ENCODE measurements at regions not wholly inside any gene's neighbourhood (a gene's known extent, or its start where the extent isn't known, plus 50 kb on each side); places are given as distances from the start of the nearest gene placed in this dataset.

DNA sequence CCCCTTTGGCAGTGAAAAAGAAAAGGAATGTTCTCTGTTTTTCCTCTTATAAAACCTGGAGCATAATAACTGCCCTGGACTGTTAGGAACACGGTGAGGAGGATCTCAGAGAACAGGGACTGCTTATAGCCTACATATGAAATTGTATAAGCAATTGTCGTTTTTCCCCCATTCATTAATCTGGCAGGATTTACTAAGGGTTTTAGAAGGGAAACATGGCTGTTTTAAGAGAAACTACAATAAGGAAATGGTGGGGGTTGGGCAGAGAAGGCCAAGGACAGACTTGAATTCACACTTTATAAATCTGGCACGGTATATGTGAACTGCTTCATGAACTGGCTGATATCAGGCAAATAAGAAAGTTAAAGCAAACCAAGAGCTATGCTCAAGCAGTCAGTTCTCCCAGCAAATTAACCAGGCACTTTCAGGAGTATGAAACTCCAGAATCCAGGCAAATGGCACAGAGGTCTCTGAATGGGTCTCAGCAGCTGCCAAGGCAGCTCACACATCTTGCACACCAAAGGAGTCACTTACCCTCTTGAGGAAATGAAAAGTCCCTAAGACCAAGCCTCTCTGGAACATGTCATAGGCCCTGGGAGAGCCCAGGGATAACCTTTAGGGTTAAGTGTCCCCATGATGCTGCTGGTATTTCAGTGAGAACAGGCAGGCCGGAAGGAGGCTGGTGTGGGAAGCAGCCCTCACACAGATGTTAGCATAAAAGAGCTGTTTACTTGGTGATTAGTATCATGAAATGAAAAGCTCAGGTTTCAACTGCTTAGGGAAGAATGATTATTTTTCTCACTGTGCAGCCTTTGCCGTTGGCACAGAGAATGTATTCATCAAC is 260.5 kb upstream of the MARCKS start:
- peak; percentile 21 for DNase-seq

DNA sequence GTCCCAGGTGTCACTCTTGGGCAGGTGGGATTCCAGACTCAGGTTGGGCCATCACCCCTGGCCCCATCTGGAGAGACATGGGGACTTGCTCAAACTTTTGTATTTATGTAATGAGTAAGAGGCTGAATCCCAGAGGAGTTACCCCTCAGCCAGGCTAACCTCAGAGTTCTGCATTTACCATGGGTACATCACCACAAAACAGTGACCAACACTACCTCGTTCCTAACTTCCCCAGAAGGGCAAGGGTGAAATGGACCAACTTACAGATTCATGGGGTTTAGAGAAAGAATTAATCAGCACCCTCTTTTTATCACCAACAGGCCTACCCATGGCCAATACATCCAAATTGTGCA is 259.9 kb upstream of the MARCKS start:
- no peak for DNase-seq

DNA sequence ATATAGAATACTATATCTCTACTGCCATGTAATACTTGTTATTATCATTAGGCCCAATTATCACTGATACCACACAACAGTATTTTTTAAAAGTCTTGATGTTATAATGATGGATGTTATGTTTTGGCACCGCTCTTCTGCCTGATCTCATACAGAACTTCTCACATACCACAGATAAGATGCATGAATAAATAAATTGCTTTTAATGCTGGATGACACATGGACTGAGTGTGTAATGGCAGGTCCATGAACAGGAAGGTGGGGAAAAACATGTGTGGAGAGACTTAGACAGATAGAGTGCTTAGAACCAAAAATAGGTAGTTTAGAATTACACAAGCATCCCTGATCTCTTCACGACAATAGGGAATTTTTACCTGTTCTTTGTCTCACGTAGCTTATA is 258.4 kb upstream of the MARCKS start:
- no peak for DNase-seq

DNA sequence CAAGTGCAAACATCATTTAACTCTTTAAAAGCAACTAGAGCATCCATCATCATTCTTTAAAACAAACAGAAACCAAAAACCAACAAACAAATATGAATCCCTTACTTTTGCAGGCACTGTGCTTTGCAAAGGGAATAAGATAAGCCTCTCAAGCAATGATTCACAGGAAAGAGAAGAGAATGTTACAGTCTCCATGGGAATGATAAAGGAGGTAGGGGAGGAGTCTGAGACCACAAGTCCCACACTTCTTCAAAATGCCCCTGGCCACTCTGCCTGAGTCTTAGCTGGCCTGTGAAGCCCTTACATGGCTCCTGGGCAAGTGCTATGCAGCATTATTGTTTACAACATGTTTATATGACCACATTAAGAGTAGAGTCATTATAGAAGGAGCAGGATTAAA is 257.7 kb upstream of the MARCKS start:
- DNase-seq = no peak

DNA sequence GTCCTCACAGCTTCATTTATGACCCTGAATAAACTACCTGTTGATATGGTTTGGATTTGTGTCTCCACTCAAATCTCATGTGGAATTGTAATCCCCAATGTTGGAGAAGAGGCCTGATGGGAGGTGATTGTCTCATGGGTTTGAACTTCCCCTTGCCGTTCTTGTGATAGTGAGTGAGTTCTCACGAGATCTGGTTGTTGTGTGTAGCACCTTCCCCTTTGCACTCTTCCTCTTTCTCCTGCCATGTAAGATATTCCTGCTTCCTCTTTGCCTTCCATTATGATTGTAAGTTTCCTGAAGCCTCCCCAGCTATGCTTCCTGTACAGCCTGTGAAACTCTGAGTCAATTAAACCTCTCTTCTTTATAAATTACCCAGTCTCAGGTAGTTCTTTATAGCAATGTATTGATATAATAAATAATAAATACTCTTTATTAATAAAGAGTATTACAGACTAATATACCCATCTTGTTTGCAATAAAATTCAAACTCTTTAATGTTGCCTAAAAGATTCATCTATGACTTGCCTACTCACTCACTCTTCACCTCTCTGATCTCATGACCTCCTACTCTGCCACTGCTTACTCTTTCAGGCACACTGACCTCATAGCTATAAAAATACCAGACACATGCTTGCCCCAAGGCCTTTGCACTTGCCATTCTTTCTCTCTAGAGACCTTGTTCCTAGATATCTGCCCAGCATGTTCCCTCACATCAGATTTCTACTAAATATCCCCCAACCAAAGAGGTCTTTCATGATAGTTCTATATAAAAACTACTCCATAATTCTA is 256.4 kb upstream of the MARCKS start:
- DNase-seq = no peak

DNA sequence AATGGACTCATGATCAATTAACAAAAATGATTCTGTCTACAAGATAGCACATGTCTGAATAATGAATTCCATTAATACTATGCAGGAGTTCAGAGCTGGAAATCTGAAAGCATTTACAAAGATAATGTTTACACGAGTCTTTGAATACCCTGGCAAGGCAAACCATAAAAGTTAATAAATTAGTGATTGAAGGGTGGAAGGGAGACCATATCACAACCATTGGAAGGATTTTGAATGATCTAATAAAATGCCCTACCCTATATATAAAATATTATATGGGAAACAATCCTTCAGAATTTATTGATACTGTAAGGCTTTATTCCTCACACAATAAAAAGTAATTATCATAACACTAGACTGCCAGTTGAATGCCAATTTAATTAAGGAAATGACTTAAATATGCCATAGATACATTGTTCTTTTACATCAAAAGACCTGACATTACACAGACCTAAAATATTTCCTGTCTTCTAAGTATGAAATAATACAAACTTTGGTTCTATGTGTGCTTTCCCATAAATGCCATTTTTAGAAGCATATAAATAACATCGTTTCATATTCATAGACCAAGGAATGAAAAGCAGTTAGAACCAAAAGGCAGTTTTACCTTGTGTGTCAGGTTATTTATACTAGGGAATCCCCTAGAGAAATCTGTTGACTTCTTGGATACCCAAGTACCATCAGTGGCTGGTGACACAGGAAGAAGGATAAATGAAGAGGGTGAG is 249.2 kb upstream of the MARCKS start:
- DNase-seq = no peak

DNA sequence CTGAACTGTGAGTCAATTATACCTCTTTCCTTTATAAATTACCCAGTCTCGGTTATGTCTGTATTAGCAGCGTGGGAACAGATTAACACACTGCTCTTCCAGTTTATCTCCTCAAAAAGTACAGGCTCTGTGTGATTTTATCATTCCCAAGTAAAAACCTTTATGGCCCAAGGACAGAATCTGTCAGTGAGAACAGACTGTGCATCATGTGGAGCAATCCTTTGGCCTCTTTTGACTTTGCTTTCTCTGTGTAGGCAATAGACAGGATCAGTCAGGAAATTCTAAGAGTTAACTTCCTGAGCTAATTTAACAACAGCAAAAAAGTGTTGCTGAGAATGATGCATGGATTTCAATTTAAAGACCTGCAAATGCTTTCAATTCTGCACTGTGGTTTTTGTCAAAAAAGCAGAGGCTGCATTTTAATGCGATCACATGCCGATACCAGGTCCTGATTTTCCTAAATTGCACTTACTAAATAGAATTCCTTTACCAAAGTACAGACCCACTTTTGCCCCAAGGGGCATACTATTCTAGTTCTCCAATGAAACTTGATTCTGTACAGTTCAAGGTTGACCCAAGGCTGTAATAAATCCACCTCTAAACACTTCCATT is 246.7 kb upstream of the MARCKS start:
- DNase-seq = no peak

DNA sequence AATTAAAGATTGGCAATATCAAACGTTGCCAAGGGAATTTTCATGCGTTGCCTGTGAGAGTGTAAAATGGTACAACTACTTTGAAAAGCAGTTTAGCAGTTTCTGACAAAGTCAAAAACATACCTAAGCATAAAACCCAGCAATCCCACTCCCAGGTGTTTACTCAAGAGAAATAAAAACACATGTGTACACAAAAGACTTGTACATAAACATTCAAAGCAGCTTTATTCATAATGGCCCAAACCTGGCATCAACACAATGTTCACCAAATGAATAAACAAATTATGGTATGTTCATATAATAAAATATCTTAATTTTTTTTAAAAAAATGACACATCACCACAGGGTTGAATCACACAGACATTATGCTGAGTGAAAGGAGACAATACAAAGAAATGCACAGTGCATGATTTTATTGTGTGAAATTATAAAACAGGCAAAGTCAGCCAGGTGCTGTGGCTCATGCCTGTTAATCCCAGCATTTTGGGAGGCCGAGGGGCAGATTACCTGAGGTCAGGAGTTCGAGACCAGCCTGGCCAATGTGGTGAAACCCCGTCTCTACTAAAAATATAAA is 240.4 kb upstream of the MARCKS start:
- no peak for DNase-seq

DNA sequence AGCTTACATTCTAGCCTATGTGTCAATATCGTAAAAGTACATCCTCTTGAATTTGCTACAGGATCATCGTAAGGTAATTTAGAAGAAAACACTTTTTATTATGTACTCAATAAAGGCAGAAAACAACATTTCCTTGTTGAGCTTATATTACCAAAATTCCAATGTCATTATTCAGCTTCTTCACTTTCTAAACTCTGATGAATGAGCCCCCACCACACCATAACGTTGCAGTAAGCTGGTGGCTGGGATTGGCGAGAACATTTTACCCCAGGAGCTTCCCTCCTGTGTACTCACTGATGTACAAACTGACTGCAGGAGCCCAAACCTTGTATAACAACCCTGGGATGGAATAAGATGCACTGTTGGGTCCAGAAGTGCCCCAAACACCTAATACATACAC is 238.1 kb upstream of the MARCKS start:
- no peak for DNase-seq

DNA sequence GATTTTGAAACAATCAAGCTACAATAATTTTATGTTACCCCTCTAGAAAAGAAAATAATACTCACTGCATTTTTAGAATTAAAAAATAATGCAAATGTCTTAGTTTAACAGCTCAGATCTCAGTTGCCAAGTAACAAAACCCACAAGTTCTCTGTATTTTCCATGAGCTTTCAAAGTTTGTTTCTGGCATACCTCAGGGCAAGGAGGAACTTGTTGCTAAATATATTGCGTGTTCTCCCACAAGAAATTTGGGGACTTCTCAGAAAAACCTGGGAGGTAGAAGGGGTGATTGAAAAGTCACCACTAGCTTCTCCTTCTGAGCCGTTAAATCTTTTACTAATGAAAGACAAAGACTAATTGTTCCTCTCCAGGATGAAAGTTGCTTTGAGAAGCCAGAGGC is 236.8 kb upstream of the MARCKS start:
- DNase-seq = no peak

DNA sequence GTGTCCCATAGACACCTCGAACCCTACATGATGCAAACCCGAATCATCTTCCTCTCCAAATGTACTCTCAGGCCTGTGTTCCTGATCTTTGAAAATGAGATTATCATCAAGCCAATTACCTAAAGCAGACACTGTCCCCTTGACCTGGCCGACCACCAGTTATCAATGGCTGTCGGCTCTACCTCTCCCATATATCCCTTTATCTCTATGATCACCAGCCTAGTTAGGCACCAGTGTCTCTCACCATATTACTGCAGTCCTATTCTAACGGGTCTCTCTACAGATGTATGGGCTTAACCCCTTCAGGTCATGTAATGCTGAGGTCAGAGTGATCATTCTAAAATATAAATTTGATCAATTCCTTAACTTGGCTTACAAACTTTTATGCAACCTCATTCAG is 234.9 kb upstream of the MARCKS start:
- no peak for DNase-seq

DNA sequence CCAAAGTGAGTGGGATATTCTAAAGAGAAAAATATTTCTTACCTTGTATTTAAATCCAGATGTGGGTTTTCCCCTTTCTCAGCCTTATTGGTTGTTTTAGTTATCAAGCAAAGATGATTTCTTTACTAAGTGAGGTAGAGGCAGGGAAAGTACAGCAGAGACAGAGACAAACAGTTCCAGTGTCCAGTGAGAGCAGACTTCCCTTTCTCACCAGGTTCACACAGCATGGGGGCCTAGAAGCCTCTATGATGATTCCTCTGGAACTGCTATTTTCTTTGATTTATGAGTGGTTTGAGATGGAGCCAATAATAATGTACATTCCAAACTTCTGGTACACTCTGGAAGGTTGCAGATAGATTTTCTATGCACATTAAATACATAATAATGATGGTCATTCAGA is 234.0 kb upstream of the MARCKS start:
- no peak for DNase-seq

DNA sequence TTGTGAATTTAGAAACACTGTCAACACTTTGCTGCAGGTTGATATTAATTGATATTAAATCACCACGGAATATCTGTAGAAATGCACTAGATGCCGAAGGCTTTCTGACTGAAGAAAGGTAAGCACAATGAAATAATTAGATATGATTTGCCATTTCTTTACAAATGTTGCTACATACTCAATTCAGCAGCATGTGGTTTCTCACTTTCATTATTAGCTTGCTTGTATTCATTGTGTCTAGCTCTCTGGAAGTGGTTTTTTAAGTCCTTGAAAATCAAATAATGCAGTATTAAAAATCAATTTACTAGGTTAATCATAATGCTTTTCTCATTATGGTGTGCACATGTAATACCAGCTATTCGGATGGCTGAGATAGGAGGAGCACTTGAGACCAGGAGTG is 231.3 kb upstream of the MARCKS start:
- DNase-seq = no peak

DNA sequence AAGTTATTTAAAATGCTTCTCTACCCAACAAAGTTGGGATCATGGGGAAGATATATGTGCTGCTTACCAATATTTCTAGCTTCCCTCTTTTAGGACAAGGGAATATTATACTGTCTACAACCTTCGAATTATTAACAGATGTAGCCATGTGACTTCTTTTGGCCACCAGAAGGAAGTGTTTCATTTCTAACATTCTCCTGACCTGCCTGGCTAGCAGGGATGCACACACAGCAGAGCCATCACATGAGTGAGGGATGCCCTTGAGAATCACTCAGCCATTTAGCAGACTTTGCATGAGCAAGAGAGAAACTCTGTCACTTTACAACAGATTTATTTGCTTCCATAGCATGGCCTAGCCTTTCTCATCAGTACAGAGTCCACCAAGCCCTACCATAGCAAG is 230.7 kb upstream of the MARCKS start:
- no peak for DNase-seq

DNA sequence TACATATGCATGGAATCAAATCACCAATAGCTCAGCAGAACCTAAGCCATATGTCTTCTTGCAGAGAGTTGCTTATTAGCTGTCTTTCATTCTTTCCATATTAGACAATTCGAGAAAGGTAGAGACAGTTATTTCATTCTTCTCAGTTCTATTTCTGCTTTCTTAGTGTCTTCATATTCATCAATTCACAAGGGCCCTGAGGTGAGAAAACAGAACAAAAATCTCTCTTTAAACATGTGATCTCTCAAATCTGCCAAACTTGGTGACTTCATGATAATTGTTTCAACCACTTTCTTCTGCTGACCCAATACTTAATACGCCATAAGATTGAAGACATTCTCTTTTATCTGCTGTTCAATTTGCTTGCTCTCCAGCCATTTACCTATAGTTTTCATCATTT is 229.7 kb upstream of the MARCKS start:
- no peak for DNase-seq

DNA sequence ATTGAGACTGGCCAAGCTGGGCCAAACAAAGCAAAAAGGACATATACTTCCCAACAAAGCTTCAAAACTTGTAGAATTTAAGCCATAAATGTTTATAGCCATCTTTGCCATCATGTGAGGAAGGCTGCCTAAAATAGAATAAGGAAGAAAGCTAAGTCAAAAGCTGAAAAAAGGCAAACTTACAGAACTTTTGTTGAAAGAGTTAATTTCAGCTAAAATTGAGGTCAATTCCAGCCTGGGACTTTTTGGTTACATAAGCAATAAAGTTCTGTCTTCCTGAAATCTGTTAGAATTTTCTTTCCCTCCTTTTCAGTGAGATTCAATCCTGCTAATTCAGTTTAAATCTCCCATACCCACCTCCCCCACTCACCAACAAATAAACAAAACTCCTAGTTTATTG is 227.9 kb upstream of the MARCKS start:
- no peak for DNase-seq

DNA sequence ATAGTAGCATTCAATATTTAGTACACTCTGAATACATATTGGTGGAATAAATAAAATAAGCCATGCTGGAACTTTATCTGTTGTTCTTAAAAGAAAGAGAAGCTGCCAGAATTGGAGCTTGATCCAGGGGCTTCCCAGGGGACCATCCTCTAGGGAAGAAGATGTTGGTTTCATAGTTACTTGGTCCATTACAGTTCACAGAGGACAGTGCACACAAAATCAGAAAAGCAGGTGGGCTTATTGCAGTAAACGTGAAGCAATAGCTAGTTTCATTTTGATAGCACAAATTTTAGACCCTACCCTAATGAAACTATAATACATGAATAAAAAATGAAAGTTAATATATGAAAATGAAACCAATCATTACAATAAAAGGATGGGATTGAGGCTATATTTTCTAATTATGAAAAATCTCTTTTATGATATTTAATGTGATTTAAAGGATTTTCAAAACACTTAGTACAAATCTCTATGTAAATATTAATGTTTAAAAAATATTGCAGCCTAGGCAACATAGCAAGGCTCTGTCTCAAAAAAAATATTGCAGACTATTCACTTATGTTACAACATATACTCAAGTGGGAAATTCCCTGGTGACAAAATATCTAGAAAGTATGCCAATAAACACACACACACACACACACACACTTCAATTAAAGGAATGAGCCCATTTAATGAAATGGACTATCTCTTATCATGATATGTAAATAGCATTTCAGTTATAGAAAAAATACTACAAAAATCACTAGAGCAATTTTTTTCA is 227.0 kb upstream of the MARCKS start:
- DNase-seq = no peak

DNA sequence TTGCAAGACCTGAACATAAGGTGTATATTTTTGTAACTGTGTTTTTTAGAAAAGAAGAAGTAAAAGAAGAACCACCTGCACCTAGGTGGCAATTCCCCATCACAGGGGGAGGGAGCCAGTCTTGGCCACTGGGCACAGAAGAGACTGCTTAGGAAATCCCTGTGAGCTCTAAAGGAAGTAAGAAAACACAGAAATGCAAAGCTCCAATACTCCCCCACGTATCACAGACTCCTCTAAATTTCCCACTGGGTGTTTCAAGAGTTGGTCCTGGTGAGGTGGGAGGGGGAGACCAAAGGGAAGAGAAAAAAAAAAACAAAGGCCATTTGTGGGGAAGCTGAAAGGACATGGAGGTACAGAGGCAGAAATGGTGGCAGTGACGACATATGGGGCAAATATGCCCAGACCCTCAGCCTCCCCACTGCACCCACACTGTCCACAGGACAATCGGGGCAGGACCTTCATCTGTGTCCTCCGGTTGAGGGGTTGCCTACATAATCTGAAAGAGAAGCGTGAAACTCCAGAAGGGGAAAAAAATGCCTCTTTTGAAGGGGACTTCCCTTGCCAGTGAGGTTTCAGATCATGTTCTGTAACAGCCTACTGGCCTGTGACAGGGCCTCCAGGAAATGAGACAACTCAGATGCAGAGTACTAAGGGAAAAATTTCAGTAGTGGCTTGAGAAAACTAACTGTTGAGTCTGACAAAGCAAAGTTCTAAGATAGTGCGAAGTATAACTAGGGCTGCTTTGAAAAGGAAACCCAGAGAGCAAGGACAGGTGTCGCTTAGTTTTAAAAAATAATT is 226.2 kb upstream of the MARCKS start:
- no peak for DNase-seq

DNA sequence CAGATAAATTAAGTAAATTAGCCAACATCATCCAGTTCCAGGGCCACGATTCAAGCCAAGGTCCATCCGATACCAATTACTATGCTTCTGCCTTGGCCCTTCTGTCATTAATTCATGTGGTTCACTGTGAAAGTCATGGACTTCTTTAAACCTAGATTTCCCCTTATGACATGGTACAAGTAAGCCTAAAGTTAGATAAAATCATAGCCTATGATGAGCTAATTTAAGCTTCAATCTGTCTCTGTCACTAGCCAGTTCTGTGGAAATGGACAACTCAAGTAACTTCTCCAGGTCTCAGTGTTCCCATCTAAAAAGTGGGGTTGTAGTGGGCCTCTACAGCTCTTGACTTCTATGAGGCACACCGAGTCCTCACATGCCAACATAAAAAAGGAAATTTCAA is 225.5 kb upstream of the MARCKS start:
- no peak for DNase-seq

DNA sequence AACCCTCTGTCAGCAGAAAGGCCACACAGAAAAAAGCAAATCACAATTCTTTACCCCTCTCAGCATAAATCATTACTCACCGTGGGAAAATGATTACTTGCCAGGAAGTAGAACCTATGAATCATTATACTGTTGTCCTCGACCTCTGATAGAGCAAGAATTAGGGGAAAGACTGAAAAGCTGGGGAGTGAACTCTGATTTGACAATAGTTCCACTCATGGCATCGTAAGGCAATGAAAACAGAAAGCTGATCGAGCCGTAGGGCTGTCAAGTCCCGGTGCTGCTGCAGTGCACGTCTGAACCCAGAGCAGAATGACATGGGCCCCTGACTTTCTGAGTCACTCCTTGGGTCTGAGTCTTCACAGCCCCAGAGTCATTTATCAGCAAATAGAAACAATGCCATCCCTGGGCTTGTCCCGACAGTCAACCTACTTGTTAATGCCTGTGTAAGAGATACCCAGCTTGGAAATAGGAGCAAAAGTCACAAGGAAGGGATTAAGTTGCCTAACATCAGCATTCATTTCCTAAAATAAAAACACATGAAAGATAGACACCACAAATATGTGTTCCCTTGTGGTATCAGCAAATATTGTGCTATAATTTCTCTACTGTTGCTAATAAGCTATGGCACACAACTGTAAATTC is 224.8 kb upstream of the MARCKS start:
- no peak for DNase-seq

DNA sequence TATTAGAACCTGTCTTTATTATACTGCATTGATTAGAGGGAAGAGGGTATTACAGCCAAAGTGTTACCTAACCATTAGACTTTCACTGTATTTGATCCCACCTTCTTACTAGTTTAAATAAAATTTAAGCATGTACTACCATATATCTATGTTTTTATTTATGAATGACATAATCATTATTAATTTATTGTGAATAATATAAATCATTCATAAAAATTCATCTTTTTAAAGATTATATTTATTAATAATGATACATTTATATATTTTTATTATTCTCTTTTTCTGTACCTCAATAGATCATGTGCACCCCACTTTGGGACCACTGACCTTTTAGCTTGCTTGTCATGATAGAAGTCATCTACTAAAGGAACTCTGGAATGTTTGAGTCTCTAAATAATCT is 223.5 kb upstream of the MARCKS start:
- no peak for DNase-seq

Measured in NCI-H446 treated with DMSO at 0.1 percent for 48 hours (cell line).